HEK293 (cell line): ENCODE measurements at regions not wholly inside any gene's neighbourhood (a gene's known extent, or its start where the extent isn't known, plus 50 kb on each side); places are given as distances from the start of the nearest gene placed in this dataset.

Source experiments
- KLF16 ChIP-seq: fragments of 450-650 bp; formaldehyde crosslinking; IDR thresholded peaks from 2 replicates; pipeline ENCODE4 v1.5.1; 2017; ENCODE audit warnings: missing biosample characterization, missing genetic modification characterization
- ZBTB1 ChIP-seq: fragments of 450-650 bp; formaldehyde crosslinking; IDR thresholded peaks from 2 replicates; pipeline ENCODE4 v1.5.1; 2016; ENCODE audit warnings: missing biosample characterization, missing genetic modification characterization

GRCh38 chrX:103153661-103154060, 60.7 kb upstream of the NXF3 start:
- TF ChIP-seq ZBTB1 (tag by site-specific recombination) = no peak
- TF ChIP-seq KLF16 (tag by site-specific recombination) = no peak
